Calu3 (cell line): ENCODE measurements at regions not wholly inside any gene's neighbourhood (a gene's known extent, or its start where the extent isn't known, plus 50 kb on each side); places are given as distances from the start of the nearest gene placed in this dataset.

Source experiments
- BruUV-seq: library from RNA; stranded (reverse); fragments of 400-500 nt; replicated peaks from 2 replicates; lab custom pipeline; 2021; lab: Mats Ljungman, UMichigan
- CTCF ChIA-PET: fragments of 300-600 bp; sonication (Branson Sonifier 250); formaldehyde crosslinking; loops from one replicate; lab custom pipeline; 2022; ENCODE audit warnings: antibody characterized with exemption; lab: Charles Lee
- DNase-seq: peaks from one replicate; pipeline ENCODE4 v3.0.0; 2022
- H3K27ac Mint-ChIP-seq: one replicate; pipeline ENCODE4 v1.8.0; 2022; ENCODE audit warnings: mixed read lengths; ENCODE audit not compliant: unreplicated experiment
- H3K27me3 Mint-ChIP-seq: one replicate; pipeline ENCODE4 v1.8.0; 2022; ENCODE audit warnings: mixed read lengths; ENCODE audit not compliant: unreplicated experiment
- H3K36me3 Mint-ChIP-seq: one replicate; pipeline ENCODE4 v1.8.0; 2022; ENCODE audit warnings: mild to moderate bottlenecking, moderate library complexity, mixed read lengths; ENCODE audit not compliant: insufficient read depth, unreplicated experiment
- H3K4me1 Mint-ChIP-seq: one replicate; pipeline ENCODE4 v1.8.0; 2022; ENCODE audit warnings: mild to moderate bottlenecking, low read depth, mixed read lengths; ENCODE audit not compliant: unreplicated experiment
- H3K4me3 Mint-ChIP-seq: one replicate; pipeline ENCODE4 v1.8.0; 2022; ENCODE audit warnings: mild to moderate bottlenecking, low read depth, moderate library complexity, mixed read lengths; ENCODE audit not compliant: unreplicated experiment
- H3K9me3 Mint-ChIP-seq: one replicate; pipeline ENCODE4 v1.8.0; 2022; ENCODE audit warnings: low read depth, mixed read lengths; ENCODE audit not compliant: unreplicated experiment
- intact Hi-C: fragments of 100-400 bp; cut with micrococcal nuclease; formaldehyde crosslinking; loops from one replicate; pipeline ENCODE4 v1.10.0; 2022; ENCODE audit not compliant: unreplicated experiment
- TF ChIP-seq, protein P1 (sequence below): fragments of 200-600 bp; IDR thresholded peaks from one replicate; pipeline ENCODE4 v1.8.0; 2022; ENCODE audit warnings: antibody characterized with exemption; ENCODE audit not compliant: unreplicated experiment

- no TSS peak for BruUV-seq
- Mint-ChIP-seq H3K36me3 (no peaks in the 10 kb centered on the region), H3K4me1 (no peaks in the 10 kb centered on the region), H3K4me3 (no peak overlapping the region), H3K27ac (no peak overlapping the region), H3K27me3 (no peaks in the 10 kb centered on the region), H3K9me3 (peaks cover 4% of the 10 kb centered on the region)
- intact Hi-C loops, result no loop called here
- TF ChIP-seq, protein P1, sequence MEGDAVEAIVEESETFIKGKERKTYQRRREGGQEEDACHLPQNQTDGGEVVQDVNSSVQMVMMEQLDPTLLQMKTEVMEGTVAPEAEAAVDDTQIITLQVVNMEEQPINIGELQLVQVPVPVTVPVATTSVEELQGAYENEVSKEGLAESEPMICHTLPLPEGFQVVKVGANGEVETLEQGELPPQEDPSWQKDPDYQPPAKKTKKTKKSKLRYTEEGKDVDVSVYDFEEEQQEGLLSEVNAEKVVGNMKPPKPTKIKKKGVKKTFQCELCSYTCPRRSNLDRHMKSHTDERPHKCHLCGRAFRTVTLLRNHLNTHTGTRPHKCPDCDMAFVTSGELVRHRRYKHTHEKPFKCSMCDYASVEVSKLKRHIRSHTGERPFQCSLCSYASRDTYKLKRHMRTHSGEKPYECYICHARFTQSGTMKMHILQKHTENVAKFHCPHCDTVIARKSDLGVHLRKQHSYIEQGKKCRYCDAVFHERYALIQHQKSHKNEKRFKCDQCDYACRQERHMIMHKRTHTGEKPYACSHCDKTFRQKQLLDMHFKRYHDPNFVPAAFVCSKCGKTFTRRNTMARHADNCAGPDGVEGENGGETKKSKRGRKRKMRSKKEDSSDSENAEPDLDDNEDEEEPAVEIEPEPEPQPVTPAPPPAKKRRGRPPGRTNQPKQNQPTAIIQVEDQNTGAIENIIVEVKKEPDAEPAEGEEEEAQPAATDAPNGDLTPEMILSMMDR, result no peak
- CTCF ChIA-PET, result no interaction called here
- no peak for DNase-seq
These were observed 503.0 kb downstream of the GABRG1 start for GRCh38 chr4:45620808-45621207.

GRCh38 chr4:45596379-45597101 lies 527.3 kb downstream of the GABRG1 start:
- Mint-ChIP-seq H3K27ac (no peak overlapping the region), H3K27me3 (no peaks in the 10 kb centered on the region), H3K36me3 (no peaks in the 10 kb centered on the region), H3K4me3 (no peak overlapping the region), H3K4me1 (no peaks in the 10 kb centered on the region), H3K9me3 (peaks cover 7% of the 10 kb centered on the region)
- no peak for DNase-seq
- BruUV-seq, result no TSS peak
- intact Hi-C loops, result no loop called here
- CTCF ChIA-PET, result no interaction called here
- TF ChIP-seq, protein P1, result no peak

GRCh38 chr4:45580334-45580733 lies 543.5 kb downstream of the GABRG1 start:
- CTCF ChIA-PET, result no interaction called here
- intact Hi-C loops, result no loop called here
- TF ChIP-seq, protein P1, result no peak
- H3K4me1 Mint-ChIP-seq, result no peaks in the 10 kb centered on the region
- no TSS peak for BruUV-seq
- DNase-seq, result no peak
- H3K27me3 Mint-ChIP-seq, result no peaks in the 10 kb centered on the region
- H3K9me3 Mint-ChIP-seq, result no peaks in the 10 kb centered on the region
- no peak overlapping the region for H3K27ac Mint-ChIP-seq
- H3K36me3 Mint-ChIP-seq, result no peaks in the 10 kb centered on the region
- H3K4me3 Mint-ChIP-seq, result no peak overlapping the region

DNA sequence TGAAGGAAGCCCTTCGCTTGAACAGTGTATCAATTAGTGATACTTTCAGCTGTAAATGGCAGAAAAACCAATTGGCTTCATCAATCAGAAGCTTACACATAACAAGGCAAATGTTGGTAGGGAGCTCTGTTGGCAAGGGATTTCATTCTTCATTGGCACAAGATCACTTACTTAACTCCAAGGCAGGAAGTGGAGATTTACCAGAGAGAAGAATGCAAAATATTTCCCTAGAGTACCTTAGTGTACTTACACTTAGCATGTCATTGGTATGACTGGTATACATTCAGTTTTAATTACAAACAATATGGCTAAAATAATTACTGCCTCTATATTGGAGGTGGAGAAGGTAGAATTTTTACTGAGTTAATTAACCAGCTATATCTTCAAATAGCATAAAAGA lies 545.0 kb downstream of the GABRG1 start:
- BruUV-seq, result no TSS peak
- TF ChIP-seq, protein P1, result no peak
- H3K27me3 Mint-ChIP-seq, result no peaks in the 10 kb centered on the region
- H3K4me1 Mint-ChIP-seq, result no peaks in the 10 kb centered on the region
- intact Hi-C loops, result no loop called here
- no peaks in the 10 kb centered on the region for H3K36me3 Mint-ChIP-seq
- no peak for DNase-seq
- CTCF ChIA-PET, result no interaction called here
- H3K27ac Mint-ChIP-seq, result no peak overlapping the region
- no peak overlapping the region for H3K4me3 Mint-ChIP-seq
- no peaks in the 10 kb centered on the region for H3K9me3 Mint-ChIP-seq
